ENCODE measurements at regions not wholly inside any gene's neighbourhood (a gene's known extent, or its start where the extent isn't known, plus 50 kb on each side); places are given as distances from the start of the nearest gene placed in this dataset.
"Not testable (repeated sequence)": the region's sequence is repeated elsewhere in the genome, so short reads cannot be mapped to it uniquely, and the experiment has no call there.

DNA sequence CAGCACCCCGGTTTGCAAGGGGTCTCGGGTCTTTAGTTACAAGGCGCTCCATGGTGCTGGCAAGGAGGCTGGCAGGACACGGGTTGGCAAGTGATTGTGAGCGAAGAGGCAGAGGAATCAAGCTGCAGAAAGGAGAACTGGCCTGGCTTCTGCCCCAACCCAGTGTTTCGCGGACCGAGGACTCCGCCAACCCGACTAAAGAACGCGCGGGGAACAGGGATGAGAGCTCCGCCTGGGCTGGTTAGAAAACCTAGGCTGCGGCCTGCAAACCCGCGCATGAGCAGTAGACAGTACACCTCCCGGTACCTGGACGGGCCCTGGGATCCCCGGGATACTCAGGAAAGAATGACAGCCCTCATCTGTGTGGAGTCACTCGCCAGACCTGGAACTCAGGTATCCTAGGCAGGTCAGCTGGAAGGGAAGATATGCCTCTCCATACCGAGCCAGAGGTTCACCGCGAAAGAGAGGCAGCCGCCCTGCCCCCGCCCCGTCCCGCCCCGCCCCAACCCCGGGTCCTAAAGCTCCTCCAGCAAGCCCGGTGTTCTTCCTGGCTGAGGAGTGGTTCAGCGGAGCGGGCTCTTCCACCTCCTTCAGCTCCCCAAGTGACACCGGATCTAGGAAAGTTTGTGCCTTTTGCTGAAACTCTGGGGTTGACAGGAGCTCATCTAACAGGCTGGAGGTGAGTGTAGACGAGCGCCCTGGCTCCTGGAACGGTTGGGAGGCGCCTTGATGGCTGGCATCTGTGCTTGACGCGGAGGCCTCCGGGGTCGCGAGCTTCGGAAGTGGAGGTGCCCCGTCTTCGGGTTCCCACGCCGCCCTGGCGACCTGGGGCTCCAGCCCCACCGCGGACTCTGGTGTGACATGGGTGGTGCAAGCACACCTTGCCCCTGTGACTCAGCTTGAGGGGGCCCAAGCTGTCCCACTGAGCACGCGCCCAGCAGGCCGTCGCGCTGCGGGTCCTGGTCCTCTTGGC lies 1847.3 kb upstream of the DEFB115 start:
- intact Hi-C loops (cut with DNase I): no loop called here

DNA sequence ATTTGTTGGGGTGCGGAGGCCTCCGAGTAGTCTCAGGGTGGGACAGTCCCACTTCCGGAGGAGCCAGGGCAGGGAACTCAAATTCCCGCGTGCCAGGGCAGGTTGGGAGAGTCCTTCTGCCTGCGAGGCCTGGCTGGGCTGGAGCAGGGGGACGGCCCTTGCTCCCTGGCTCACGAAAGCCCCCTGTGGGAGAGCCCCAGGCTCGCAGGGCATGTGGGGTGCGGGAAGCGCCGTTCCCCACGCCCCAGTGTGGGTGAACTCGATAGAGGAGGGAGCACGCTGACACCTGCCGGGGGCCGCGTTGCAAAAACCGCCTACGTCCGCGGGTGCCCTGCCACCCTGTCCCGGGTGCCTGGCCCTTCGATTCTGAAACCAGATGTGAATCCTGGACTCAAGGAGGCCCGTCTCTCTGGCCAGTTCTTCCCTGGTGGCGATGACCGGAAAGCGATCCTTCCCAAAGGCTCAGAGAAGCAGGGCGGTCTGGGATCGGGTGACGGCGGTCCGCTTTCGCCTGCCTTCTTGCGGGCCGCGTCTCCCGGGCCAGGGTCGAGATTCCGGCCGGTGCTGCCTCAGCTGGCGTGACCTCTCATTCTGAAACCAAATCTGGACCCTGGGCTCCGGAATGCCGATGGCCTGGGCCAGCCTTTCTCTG lies 1846.5 kb upstream of the DEFB115 start:
- intact Hi-C loops (cut with DNase I): no loop called here
- no peak for DNase-seq

More for the DNA sequence above, 1847.3 kb upstream of the DEFB115 start:
- DNase-seq: no peak

DNA sequence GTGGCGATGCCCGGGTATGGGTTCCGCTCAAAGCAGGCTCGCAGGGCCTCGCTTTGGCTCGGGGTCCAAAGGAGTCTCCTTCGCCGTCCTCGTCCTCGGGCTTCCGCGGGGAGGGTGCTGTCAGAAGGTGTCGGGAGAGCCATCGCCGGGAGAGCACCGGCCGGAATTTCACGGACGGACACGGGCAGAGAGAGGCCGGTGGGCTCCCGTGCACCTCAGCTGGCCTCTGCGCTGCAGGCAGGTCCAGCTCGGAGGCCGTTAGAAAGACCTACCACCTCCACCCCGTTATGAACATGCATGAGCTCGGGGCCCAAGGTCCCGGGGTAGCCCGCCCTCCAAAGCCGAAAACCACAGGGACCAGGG lies 1846.0 kb upstream of the DEFB115 start:
- intact Hi-C loops (cut with DNase I); DNase-seq: not testable (repeated sequence)

DNA sequence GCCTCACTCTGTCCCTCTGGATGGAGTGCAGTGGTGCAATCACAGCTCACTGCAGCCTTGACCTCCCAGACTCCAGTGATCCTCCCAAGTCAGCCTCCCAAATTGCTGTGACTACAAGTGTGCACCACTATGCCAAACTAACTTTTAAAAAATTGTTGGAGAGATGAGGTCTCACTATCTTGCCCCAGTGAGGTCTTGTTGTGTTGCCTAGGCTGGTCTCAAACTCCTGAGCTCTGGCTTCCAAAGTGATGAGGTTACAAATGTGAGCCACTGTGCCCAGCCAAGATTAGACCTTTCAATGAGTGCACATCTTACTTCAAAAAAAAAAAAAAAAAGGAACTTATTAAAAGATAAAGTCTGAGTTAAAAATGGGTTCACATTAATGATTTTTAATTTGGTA lies 1838.1 kb upstream of the DEFB115 start:
- intact Hi-C loops (cut with DNase I): no loop called here
- DNase-seq: no peak

DNA sequence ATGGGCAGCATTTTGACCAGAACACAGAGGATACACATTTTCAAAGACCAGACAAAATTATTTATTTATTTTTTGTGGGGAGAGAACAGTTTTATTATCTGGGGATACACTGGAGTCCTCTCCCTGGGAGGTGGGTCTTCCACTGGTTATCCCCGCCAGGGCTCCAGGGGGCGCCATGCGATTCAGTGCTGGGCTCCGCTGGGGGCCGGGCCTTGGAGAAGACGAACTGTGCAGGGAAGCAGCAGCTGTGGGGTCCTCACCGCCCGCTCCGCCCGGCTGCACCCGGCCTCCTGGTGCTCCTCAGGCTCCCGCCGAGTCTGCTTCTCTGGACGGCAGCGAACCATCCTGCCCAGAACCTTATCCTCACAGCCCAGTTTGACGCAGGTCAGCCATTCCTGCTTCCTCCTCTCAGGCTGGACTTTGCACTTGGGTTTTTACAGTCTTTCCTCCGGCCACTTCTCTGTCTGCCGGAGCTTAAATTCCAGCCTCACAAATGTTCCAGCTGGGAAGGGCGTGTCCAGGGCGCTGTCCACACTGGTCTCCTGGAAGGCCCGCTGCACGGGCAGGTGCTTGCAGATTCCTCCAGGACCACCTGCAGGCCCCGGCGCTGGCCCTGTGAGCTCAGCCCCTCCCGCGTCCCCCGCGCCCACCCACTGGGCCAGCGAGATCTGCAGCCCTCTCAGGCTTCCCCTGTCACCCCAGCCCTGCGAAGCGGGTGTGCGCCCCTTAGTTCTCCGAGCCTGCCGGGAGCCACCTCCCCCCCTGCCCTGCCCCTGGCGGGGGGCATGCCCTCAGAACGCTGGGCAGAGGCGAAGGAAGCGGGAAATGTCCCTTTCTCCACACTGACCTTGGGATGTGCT lies 1830.0 kb upstream of the DEFB115 start:
- intact Hi-C loops (cut with DNase I): no loop called here
- no peak for DNase-seq

DNA sequence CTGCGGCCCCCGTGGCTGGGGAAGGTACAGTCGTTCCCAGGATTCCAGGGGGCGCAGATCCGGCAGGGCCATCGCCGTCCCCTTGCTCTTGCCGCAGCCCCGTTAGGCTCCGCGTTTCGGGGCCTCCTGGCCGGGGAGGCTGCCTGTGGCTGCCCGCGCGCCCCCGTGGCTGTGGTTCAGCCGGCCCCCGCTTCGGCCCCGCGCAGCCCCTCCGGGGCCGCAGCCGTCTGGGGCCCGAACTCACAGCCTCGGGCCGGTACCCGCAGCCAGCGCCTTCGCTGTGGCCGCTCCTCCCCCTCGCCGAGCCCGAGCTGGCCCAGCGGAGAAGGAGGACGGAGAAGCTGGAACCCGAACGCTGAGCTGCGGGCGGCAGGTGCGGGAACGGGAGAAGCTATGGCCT lies 1826.9 kb upstream of the DEFB115 start:
- DNase-seq: no peak

DNA sequence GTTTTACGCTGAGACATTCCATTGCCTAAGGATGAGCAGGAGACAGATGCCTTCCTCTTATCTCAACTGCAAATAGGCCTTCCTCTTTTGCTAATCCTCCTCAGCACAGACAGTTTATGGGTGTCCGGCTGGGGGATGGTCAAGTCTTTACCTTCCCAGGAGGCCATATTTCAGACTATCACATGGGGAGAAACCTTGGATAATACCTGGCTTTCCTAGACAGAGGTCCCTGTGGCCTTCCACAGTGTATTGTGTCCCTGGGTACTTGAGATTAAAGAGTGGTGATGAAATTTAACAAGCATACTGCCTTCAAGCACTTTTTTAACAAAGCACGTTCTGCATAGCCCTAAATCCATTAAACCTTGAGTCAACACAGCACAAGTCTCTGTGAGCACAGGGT lies 1816.7 kb upstream of the DEFB115 start:
- DNase-seq: not testable (repeated sequence)
- intact Hi-C loops (cut with DNase I): loop anchor here (10.0 kb wide), 1 partner anchor 94 kb away; no protein-coding TSS in a partner anchor

More for the DNA sequence above, 1826.9 kb upstream of the DEFB115 start:
- intact Hi-C loops (cut with DNase I): no loop called here

DNA sequence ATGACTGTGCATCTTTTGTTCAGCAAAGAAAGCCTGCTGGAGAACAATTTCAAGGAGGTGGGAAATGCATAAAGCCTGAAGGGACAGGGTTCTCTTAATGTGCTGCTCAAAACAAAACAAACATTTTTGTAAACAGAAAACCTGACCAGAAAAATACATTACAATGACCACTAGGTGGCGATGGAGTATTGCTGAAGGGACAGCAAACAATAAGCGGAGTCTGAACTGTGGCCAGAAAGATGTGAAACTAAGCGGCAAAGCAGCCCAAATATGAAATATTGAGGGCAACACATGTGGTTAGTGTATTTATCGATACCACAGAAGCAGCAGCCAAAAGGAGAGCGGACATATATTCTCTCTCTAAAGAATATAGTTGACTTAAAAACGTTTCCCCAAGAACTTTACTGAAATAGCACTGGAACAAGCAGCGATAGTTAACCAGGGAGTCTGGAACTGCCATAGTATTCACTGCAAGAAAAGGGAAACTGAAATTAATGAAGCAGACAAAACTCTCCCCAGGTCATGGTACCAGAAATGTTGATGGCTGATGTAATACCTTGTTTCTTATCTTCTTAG lies 1814.2 kb upstream of the DEFB115 start:
- DNase-seq: peak in 18 of 42 donors; percentile 9 to 77 (median 40)
- intact Hi-C loops (cut with DNase I): loop anchor here (10.0 kb wide), 1 partner anchor 92 kb away; no protein-coding TSS in a partner anchor

DNA sequence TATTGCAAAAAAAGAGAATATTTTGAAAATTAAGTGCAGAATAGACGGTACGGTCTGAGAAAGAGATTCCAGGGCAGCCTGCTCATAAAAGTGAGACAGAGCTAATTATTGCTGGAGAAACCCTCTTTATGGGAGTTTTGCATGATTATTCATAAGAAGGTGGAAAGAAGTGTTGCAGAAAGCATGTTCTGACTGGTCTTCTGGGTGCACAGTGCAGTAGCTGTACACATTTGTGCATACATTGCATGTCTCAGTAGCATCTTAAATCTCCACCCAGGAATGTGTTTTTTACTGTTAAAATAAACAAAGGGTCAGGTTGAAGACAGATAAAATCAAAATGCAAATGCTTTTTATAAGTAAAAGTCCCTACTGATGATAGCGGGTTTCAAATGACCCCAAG lies 1813.6 kb upstream of the DEFB115 start:
- no peak for DNase-seq
- intact Hi-C loops (cut with DNase I): loop anchor here (10.0 kb wide), 1 partner anchor 91 kb away; no protein-coding TSS in a partner anchor

DNA sequence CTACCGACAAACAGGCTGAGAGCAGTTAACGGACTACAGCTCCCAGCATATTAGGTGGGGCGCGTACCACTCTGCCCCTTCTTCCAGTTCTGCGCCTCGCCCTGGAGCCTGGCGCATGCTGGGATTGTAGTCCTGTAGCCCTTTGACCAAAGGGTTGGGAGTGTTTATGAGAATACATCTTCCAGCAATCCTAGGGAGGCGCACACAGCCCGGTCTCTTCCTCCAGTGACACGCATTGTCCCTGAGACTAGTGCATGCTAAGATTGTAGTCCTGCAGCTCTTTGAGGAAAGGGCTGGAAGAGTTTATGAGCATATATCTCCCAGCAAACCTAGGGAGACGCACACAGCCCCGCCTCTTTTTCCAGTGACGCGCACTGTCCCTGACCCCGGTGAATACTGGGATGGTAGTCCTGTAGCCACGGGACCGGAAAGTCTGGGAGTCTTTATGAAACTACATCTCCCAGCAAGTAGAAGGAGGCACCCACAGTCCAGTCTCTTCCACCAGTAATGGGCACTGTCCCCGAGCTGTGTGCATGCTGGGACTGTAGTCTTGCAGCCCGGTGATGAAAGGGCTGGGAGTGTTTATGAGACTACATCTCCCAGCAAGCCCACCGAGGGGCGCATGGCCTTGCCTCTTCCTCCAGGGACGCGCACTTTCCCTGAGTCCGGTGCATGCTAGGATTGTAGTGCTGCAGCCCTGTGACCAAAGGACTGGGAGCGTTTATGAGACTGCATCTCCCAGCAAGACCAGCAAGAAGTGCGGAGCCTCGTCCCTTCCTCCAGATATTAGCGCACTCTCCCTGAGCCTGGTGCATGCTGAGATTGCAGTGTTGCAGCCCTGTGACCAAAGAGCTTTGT lies 1812.2 kb upstream of the DEFB115 start:
- intact Hi-C loops (cut with DNase I): loop anchor here (10.0 kb wide), 1 partner anchor 90 kb away; no protein-coding TSS in a partner anchor
- peak in 36 of 42 donors; percentile 2 to 92 (median 45) for DNase-seq

DNA sequence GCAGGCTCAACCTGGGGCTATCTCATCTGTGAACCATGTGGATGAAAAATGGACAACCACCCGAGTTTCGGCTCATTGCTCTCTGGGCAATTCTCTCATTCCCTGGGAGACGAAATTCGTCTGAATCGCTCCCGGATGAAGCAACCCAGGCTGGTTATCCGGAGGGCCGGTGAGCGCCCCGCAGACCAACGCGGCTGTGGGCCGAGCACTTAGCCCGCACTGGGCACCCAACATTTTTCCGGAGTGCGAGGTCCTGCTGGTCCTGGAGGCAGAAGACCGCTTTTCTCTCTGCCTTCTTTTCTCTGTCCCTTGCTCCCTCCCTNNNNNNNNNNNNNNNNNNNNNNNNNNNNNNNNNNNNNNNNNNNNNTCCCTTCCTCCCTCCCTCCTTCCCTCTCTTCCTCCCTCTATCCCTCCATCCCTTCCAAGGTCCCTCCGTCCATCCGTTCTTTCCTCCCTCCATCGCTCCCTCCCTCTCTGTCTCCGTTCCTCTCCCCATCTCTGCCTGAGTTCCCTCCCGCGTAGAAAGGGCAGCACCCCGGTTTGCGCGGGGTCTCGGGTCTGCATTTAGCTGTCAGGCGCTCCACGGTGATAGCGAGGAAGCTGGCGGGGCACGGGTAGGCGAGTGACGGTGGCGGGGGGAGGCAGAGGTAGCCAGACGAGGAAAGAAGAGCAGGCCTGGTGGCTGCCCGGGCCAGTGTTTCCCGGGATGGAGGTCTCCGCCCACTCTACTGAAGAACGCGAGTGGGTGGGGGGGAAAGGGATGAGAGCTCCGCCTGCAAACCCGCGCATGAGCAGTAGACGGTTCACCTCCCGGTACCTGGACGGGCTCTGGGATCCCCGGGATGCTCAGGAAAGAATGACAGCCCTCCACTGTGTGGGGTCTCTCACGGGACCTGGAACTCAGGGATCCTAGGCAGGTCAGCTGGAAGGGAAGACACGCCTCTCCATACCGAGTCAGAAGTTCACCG lies 1809.7 kb upstream of the DEFB115 start:
- not testable (repeated sequence) for DNase-seq
- intact Hi-C loops (cut with DNase I): loop anchor here (10.0 kb wide), 1 partner anchor 87 kb away; no protein-coding TSS in a partner anchor

DNA sequence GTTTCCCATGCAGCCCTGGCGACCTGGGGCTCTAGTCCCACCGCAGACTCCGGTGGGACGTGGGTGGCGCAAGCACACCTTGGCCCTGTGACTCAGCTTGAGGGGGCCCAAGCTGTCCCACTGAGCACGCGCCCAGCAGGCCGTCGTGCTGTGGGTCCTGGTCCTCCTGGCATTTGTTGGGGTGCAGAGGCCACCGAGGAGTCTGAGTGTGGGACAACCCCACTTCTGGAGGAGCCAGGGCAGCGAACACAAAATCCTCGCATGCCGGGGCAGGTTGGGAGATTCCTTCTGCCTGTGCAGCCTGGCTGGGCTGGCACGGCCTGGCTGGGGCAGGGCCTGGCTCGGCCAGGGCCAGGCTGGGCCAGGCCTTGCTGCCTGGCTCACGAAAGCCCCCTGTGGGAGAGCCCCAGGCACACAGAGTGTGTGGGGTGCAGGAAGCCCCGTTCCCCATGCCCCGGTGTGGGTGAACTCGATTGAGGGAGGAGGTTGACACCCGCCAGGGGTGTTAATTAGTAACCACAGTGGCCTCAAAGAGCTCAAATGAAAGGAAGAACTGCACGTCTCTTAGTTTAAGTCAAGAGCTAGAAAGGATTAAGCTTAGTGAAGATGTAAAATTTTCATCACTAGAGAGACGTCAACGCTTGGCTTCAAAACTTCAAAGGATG lies 1808.5 kb upstream of the DEFB115 start:
- DNase-seq: no peak
- intact Hi-C loops (cut with DNase I): loop anchor here (10.0 kb wide), 1 partner anchor 86 kb away; no protein-coding TSS in a partner anchor

DNA sequence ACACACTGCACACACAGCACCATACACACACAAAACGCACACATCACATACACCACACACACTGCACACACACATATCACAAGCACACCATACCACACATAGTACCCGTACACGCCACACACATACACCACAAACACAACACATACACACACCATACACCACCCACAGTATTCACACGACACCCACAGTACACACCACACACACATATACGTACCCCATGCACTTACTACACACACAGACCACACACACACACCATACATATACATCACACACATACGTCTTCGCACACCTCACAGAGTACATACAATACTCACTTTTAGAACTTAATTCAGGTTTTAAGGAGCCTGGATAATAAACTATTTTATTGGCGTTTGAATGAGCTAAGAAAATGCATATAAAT lies 1805.3 kb upstream of the DEFB115 start:
- intact Hi-C loops (cut with DNase I): no loop called here
- DNase-seq: no peak

DNA sequence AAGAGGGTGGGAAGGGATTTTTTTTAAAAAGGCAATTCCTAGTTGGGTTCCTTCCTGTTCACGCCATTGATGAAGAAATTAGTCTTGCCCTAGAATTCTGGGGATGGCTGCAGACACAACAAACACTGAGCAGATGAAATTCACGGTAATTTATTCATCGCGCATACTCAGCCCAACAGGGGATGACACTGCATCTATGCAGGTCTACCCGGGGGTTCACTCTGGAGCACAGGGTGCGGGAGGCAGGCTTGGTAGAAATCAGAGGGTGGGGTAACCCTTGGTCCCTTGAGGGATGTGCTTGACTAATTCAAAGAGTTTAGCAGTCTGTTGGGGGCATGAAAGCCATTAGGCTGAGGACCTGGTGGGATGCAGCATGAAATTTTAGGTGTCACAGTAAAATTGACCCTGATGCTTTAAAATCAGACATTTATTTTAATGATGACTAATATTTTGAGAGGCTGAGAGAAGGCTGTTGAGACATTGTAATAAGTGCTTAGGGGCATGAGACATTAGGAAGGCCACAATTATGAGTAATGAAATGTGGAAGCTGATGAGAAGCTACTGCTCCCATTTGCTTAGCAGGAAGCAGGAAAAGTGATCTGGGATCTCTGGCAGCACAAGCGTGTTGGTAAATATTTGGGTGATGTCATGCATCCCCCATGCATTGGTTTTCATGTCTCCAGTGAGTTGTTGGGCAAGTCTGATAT lies 1800.3 kb upstream of the DEFB115 start:
- DNase-seq; intact Hi-C loops (cut with DNase I): not testable (repeated sequence)

DNA sequence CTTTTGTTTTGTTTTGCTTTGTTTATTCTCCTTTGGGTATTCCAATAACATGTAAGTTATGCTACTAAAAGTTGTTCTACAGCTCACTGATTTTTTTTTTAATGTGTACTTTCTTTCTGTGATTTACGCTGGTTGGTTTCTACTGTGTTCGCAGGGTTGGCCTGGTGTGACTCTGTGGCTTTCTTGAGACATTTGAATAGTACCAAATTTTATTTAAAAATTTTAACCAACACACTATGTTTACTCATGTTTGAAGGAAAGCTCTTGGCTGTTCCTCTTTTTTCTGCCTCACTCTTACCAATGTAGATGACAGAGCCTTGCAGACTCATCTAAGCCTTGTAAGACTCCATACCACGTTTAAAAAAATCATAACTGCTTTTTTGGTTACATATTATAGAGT lies 1784.9 kb upstream of the DEFB115 start:
- intact Hi-C loops (cut with DNase I): no loop called here
- DNase-seq: no peak
